Stomach (tissue), 4 donors: ENCODE measurements at regions not wholly inside any gene's neighbourhood (a gene's known extent, or its start where the extent isn't known, plus 50 kb on each side); places are given as distances from the start of the nearest gene placed in this dataset.

ENCODE experiments used
- EP300 ChIP-seq: sonication (generic); formaldehyde crosslinking; IDR thresholded peaks from one replicate; pipeline ENCODE4 v1.6.1; 2017; ENCODE audit warnings: antibody characterized with exemption
- TF ChIP-seq, protein P1 (sequence below), 7 experiments: fragments of 450-650 bp in 4 of 7; fragments of 200-600 bp in 3 of 7; sonication (generic) in 3 of 7; IDR thresholded peaks; one replicate each; pipeline ENCODE4 v1.5.1; 2016 to 2019; ENCODE audit warnings: antibody characterized with exemption in 7 of 7, control low read depth in 2 of 7, mild to moderate bottlenecking in 1 of 7

DNA sequence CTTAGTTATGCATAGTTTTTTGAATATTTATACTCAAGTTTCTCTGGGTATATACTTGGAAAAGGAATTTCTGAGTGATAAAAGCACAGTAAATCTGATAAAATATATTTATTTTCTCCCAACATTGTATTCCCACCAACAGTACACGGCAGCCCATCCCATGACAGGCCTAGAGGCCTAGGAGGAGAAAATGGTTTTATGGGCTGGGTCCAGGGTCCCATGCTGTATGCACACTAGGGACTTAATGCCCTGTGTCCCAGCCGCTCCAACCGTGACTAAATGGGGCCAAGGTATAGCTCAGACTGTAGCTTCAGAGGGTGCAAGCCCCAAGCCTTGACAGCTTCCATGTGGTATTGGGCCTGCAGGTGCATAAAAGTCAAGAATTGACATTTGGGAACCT, 1007.7 kb downstream of the DSC3 start:
- TF ChIP-seq, protein P1, sequence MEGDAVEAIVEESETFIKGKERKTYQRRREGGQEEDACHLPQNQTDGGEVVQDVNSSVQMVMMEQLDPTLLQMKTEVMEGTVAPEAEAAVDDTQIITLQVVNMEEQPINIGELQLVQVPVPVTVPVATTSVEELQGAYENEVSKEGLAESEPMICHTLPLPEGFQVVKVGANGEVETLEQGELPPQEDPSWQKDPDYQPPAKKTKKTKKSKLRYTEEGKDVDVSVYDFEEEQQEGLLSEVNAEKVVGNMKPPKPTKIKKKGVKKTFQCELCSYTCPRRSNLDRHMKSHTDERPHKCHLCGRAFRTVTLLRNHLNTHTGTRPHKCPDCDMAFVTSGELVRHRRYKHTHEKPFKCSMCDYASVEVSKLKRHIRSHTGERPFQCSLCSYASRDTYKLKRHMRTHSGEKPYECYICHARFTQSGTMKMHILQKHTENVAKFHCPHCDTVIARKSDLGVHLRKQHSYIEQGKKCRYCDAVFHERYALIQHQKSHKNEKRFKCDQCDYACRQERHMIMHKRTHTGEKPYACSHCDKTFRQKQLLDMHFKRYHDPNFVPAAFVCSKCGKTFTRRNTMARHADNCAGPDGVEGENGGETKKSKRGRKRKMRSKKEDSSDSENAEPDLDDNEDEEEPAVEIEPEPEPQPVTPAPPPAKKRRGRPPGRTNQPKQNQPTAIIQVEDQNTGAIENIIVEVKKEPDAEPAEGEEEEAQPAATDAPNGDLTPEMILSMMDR (IDR thresholded peaks at IDR 0.05): no peak
- no peak for TF ChIP-seq EP300
